ENCODE measurements at regions not wholly inside any gene's neighbourhood (a gene's known extent, or its start where the extent isn't known, plus 50 kb on each side); places are given as distances from the start of the nearest gene placed in this dataset.

DNA sequence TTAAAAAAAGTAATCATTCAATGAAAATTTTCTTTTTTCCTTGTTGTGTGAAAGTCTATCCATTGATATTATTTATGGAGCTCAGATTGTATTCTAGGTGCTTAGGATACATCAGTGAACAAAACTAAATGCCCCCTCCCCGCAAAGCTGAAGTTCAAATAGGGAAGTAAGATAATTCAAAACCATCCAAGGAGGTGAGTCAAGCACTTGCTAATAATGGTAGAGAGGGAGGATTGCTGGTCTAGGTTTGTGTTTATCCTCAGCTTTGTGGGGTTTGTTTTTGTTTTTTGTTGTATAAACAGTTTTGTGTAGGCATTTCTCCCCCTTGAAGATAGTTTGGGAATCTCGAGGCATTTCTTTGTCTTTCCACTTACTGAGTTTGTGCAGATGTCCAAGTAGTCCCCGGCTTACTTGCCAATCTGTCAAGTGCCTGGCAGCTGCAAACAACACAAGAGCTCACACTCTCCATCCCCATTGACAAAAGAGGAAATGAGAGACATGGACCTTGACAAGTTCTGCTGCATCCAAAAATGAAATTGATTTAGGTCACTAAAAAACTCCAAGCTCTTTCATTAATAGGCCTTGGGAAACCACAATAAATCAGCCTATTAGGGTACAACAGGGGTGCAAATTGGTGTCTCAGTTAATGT is 575.8 kb upstream of the TBL1XR1 start:
- TF ChIP-seq, protein P1, sequence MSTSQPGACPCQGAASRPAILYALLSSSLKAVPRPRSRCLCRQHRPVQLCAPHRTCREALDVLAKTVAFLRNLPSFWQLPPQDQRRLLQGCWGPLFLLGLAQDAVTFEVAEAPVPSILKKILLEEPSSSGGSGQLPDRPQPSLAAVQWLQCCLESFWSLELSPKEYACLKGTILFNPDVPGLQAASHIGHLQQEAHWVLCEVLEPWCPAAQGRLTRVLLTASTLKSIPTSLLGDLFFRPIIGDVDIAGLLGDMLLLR (CRISPR knock-in tag; IDR thresholded peaks at IDR 0.05) = no peak
- no peak for TF ChIP-seq TARDBP (CRISPR knock-in tag; IDR thresholded peaks at IDR 0.05)
- TF ChIP-seq NFRKB (IDR thresholded peaks at IDR 0.05) = no peak
